GM12878 (cell line): ENCODE measurements at regions not wholly inside any gene's neighbourhood (a gene's known extent, or its start where the extent isn't known, plus 50 kb on each side); places are given as distances from the start of the nearest gene placed in this dataset.
A peak's percentile ranks its signal among the peaks of the same experiment; 100 is the strongest.

Source experiments
- ASH2L ChIP-seq: fragments of 300-600, 200-600 bp; sonication (generic); IDR thresholded peaks from 2 replicates; pipeline ENCODE4 v1.6.1; 2017; ENCODE audit warnings: low read depth, mild to moderate bottlenecking, borderline replicate concordance
- BMI1 ChIP-seq: fragments of 450-650 bp; IDR thresholded peaks from 2 replicates; pipeline ENCODE4 v1.6.1; 2016; ENCODE audit warnings: mild to moderate bottlenecking, moderate library complexity, borderline replicate concordance
- CEBPB ChIP-seq, 2 experiments: fragments of 150-350 bp in 1 of 2; IDR thresholded peaks; 2 replicates each; pipeline ENCODE4 v1.6.1; 2012 to 2014; ENCODE audit warnings: low read depth in 2 of 2, low read length in 2 of 2, borderline replicate concordance in 1 of 2, inconsistent platforms in 1 of 2
- FOXM1 ChIP-seq: IDR thresholded peaks from 2 replicates; pipeline ENCODE4 v1.6.1; 2012; ENCODE audit warnings: low read depth, mild to moderate bottlenecking, inconsistent platforms, low read length, moderate library complexity
- HDAC2 ChIP-seq: fragments of 200-600 bp; sonication (generic); IDR thresholded peaks from 2 replicates; pipeline ENCODE4 v1.6.1; 2017
- JUNB ChIP-seq: IDR thresholded peaks from 2 replicates; pipeline ENCODE4 v1.6.1; 2016; ENCODE audit warnings: antibody characterized with exemption, mild to moderate bottlenecking
- MTA3 ChIP-seq: IDR thresholded peaks from 2 replicates; pipeline ENCODE4 v1.6.1; 2012; ENCODE audit warnings: low read length, inconsistent platforms, borderline replicate concordance
- MXI1 ChIP-seq: fragments of 150-350 bp; IDR thresholded peaks from 2 replicates; pipeline ENCODE4 v1.6.1; 2011; ENCODE audit warnings: low read depth, mild to moderate bottlenecking, inconsistent platforms, low read length, improper control_type of control experiment
- MYB ChIP-seq: fragments of 150-350 bp; IDR thresholded peaks from 2 replicates; pipeline ENCODE4 v1.6.1; 2014; ENCODE audit warnings: mild to moderate bottlenecking, low read depth, low read length, borderline replicate concordance
- PBX3 ChIP-seq: IDR thresholded peaks from 2 replicates; pipeline ENCODE4 v1.6.1; 2011; ENCODE audit warnings: mild to moderate bottlenecking, low read depth, low read length, moderate library complexity; ENCODE audit not compliant: insufficient replicate concordance
- PKNOX1 ChIP-seq: fragments of 450-650 bp; IDR thresholded peaks from 2 replicates; pipeline ENCODE4 v1.6.1; 2016; ENCODE audit warnings: mild to moderate bottlenecking
- POU2F2 ChIP-seq: IDR thresholded peaks from 3 replicates; pipeline ENCODE4 v1.6.1; 2011; ENCODE audit warnings: low read depth, mild to moderate bottlenecking, low read length, borderline replicate concordance
- RAD21 ChIP-seq: IDR thresholded peaks from 2 replicates; pipeline ENCODE4 v1.6.1; 2011; ENCODE audit warnings: mild to moderate bottlenecking, low read depth, low read length, moderate library complexity; ENCODE audit not compliant: insufficient read depth
- RELA ChIP-seq: fragments of 450-650 bp; IDR thresholded peaks from 2 replicates; pipeline ENCODE4 v1.8.0; 2014; ENCODE audit warnings: borderline replicate concordance; ENCODE audit not compliant: partially characterized antibody
- RFX5 ChIP-seq: IDR thresholded peaks from 2 replicates; pipeline ENCODE4 v1.6.1; 2011; ENCODE audit warnings: low read depth, low read length, improper control_type of control experiment
- SMARCA5 ChIP-seq: fragments of 450-650 bp; IDR thresholded peaks from 2 replicates; pipeline ENCODE4 v1.6.1; 2017; ENCODE audit warnings: mild to moderate bottlenecking
- SP1 ChIP-seq: IDR thresholded peaks from one replicate; pipeline ENCODE4 v1.6.1; 2011; ENCODE audit warnings: low read depth, low read length
- SREBF1 ChIP-seq: IDR thresholded peaks from 2 replicates; pipeline ENCODE4 v1.6.1; 2012; ENCODE audit warnings: mild to moderate bottlenecking, low read length
- SUZ12 ChIP-seq: fragments of 200-600 bp; sonication (generic); IDR thresholded peaks from one replicate; pipeline ENCODE4 v1.6.1; 2018; ENCODE audit warnings: antibody characterized with exemption, mild to moderate bottlenecking; ENCODE audit not compliant: unreplicated experiment
- TAF1 ChIP-seq: IDR thresholded peaks from 2 replicates; pipeline ENCODE4 v1.6.1; 2011; ENCODE audit warnings: mild to moderate bottlenecking, low read depth, low read length, borderline replicate concordance
- YBX1 ChIP-seq: fragments of 450-650 bp; IDR thresholded peaks from 2 replicates; pipeline ENCODE4 v1.6.1; 2016; ENCODE audit warnings: antibody characterized with exemption
- ZNF217 ChIP-seq: fragments of 450-650 bp; IDR thresholded peaks from 2 replicates; pipeline ENCODE4 v1.6.1; 2017; ENCODE audit warnings: antibody characterized with exemption, mild to moderate bottlenecking
- ZZZ3 ChIP-seq: IDR thresholded peaks from 2 replicates; pipeline ENCODE4 v1.6.1; 2011; ENCODE audit warnings: low read depth; ENCODE audit not compliant: control insufficient read depth, insufficient read length
- TF ChIP-seq, protein P1 (sequence below): fragments of 450-650 bp; conservative IDR thresholded peaks from 2 replicates; pipeline ENCODE4 v1.6.1; 2017; ENCODE audit warnings: mild to moderate bottlenecking, moderate library complexity
- TF ChIP-seq, protein P2 (sequence below): fragments of 450-650 bp; IDR thresholded peaks from 2 replicates; pipeline ENCODE4 v1.6.1; 2017; ENCODE audit warnings: mild to moderate bottlenecking, moderate library complexity

DNA sequence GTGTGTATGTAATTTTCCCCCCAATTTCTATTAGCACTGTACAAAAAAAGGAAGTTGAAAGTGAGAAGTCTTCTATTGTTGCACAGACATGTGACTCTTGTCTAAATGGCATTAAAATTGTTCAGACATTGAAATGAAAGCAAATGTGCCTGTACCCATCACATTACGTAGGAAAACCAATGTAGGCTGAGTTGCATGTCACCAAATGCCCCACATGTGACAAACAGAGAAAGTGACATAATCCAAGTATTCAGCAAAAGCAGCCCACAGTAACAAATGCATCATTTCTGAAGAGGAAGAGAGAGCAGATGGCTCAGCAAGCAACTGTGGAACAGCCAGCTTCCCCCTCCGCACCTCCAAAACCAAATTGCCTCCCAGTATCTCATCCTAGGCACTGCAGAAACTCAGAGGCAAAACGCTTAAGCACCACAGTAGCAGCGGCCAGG lies 161.5 kb upstream of the NR4A3 start (continued):
- TF ChIP-seq, protein P1, sequence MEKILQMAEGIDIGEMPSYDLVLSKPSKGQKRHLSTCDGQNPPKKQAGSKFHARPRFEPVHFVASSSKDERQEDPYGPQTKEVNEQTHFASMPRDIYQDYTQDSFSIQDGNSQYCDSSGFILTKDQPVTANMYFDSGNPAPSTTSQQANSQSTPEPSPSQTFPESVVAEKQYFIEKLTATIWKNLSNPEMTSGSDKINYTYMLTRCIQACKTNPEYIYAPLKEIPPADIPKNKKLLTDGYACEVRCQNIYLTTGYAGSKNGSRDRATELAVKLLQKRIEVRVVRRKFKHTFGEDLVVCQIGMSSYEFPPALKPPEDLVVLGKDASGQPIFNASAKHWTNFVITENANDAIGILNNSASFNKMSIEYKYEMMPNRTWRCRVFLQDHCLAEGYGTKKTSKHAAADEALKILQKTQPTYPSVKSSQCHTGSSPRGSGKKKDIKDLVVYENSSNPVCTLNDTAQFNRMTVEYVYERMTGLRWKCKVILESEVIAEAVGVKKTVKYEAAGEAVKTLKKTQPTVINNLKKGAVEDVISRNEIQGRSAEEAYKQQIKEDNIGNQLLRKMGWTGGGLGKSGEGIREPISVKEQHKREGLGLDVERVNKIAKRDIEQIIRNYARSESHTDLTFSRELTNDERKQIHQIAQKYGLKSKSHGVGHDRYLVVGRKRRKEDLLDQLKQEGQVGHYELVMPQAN: no peak
- TF ChIP-seq POU2F2 (peak; percentile 77; the same call in 1 of the 3 replicates), PBX3 (no peak), SP1 (peak; percentile 35), ASH2L (no peak), PKNOX1 (peak; percentile 75), RAD21 (no peak), SMARCA5 (peak; percentile 31; the same call in 1 of the 2 replicates), BMI1 (peak; percentile 77), JUNB (peak; percentile 95), MYB (peak; percentile 55; the same call in 1 of the 2 replicates), SREBF1 (no peak), MTA3 (peak; percentile 81), CEBPB (IDR thresholded peaks at IDR 0.05; ENCODE audit: borderline replicate concordance in 1 of 2, low read depth in 2 of 2, low read length in 2 of 2) (peak in 1 of 2 experiments; percentile 78; a peak in 1 of 4 replicates), YBX1 (no peak), TAF1 (no peak), HDAC2 (no peak), ZZZ3 (no peak), RFX5 (no peak), MXI1 (peak; percentile 41; the same call in 1 of the 2 replicates), RELA (no peak), ZNF217 (peak; percentile 32), SUZ12 (no peak), FOXM1 (peak; percentile 97)
- TF ChIP-seq, protein P2, sequence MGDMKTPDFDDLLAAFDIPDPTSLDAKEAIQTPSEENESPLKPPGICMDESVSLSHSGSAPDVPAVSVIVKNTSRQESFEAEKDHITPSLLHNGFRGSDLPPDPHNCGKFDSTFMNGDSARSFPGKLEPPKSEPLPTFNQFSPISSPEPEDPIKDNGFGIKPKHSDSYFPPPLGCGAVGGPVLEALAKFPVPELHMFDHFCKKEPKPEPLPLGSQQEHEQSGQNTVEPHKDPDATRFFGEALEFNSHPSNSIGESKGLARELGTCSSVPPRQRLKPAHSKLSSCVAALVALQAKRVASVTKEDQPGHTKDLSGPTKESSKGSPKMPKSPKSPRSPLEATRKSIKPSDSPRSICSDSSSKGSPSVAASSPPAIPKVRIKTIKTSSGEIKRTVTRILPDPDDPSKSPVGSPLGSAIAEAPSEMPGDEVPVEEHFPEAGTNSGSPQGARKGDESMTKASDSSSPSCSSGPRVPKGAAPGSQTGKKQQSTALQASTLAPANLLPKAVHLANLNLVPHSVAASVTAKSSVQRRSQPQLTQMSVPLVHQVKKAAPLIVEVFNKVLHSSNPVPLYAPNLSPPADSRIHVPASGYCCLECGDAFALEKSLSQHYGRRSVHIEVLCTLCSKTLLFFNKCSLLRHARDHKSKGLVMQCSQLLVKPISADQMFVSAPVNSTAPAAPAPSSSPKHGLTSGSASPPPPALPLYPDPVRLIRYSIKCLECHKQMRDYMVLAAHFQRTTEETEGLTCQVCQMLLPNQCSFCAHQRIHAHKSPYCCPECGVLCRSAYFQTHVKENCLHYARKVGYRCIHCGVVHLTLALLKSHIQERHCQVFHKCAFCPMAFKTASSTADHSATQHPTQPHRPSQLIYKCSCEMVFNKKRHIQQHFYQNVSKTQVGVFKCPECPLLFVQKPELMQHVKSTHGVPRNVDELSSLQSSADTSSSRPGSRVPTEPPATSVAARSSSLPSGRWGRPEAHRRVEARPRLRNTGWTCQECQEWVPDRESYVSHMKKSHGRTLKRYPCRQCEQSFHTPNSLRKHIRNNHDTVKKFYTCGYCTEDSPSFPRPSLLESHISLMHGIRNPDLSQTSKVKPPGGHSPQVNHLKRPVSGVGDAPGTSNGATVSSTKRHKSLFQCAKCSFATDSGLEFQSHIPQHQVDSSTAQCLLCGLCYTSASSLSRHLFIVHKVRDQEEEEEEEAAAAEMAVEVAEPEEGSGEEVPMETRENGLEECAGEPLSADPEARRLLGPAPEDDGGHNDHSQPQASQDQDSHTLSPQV: peak; percentile 93
